Neural progenitor cell (in vitro differentiated cells): ENCODE measurements at regions not wholly inside any gene's neighbourhood (a gene's known extent, or its start where the extent isn't known, plus 50 kb on each side); places are given as distances from the start of the nearest gene placed in this dataset. TPM values are rescaled to one million over a fixed set of nuclear protein-coding genes. Genes with fewer than 3 reads are reported as not detected.

Experiments
- DNase-seq: peaks from one replicate; pipeline ENCODE4 v3.0.0-alpha.2; 2016; ENCODE audit warnings: low spot score
- H2AFZ ChIP-seq: fragments of 200-600 bp; sonication (generic); replicated peaks from 2 replicates; pipeline ENCODE4 v1.6.1; 2016; ENCODE audit warnings: antibody characterized with exemption
- H3F3A ChIP-seq: fragments of 200-600 bp; sonication (generic); 2 replicates; pipeline ENCODE4 v1.6.1; 2016; ENCODE audit warnings: antibody characterized with exemption, low read depth
- H3K27ac ChIP-seq: fragments of 200-600 bp; sonication (generic); 2 replicates; pipeline ENCODE4 v1.5.1; 2016; ENCODE audit warnings: mild to moderate bottlenecking
- H3K27me3 ChIP-seq: fragments of 200-600 bp; sonication (generic); 2 replicates; pipeline ENCODE4 v1.6.1; 2016; ENCODE audit warnings: mild to moderate bottlenecking, moderate library complexity
- H3K36me3 ChIP-seq: fragments of 200-600 bp; sonication (generic); 2 replicates; pipeline ENCODE4 v1.5.1; 2016
- H3K4me1 ChIP-seq: fragments of 200-600 bp; sonication (generic); 2 replicates; pipeline ENCODE4 v1.6.1; 2016; ENCODE audit warnings: mixed run types
- H3K4me2 ChIP-seq: fragments of 200-600 bp; sonication (generic); 2 replicates; pipeline ENCODE4 v1.6.1; 2016
- H3K4me3 ChIP-seq: fragments of 200-600 bp; sonication (generic); 2 replicates; pipeline ENCODE4 v1.5.1; 2016
- H3K79me2 ChIP-seq: fragments of 200-600 bp; sonication (generic); 2 replicates; pipeline ENCODE4 v1.6.1; 2016; ENCODE audit warnings: low read depth
- H3K9ac ChIP-seq: fragments of 200-600 bp; sonication (generic); 2 replicates; pipeline ENCODE4 v1.6.1; 2016
- H3K9me3 ChIP-seq: fragments of 200-600 bp; sonication (generic); 2 replicates; pipeline ENCODE4 v1.5.1; 2016; ENCODE audit warnings: low read depth
- H4K20me1 ChIP-seq: fragments of 200-600 bp; sonication (generic); 2 replicates; pipeline ENCODE4 v1.6.1; 2016; ENCODE audit warnings: low read depth
- H3K27ac Mint-ChIP-seq: 3 replicates; pipeline ENCODE4 v1.8.0; 2021; ENCODE audit warnings: mixed read lengths
- H3K27me3 Mint-ChIP-seq: 2 replicates; pipeline ENCODE4 v1.8.0; 2022; ENCODE audit warnings: low read depth, mild to moderate bottlenecking, inconsistent platforms, moderate library complexity, mixed read lengths; ENCODE audit not compliant: insufficient read depth
- H3K36me3 Mint-ChIP-seq: 3 replicates; pipeline ENCODE4 v1.8.0; 2021; ENCODE audit warnings: mixed read lengths
- H3K4me1 Mint-ChIP-seq: 3 replicates; pipeline ENCODE4 v1.8.0; 2021; ENCODE audit warnings: mixed read lengths
- H3K4me3 Mint-ChIP-seq: 3 replicates; pipeline ENCODE4 v1.8.0; 2021; ENCODE audit warnings: mild to moderate bottlenecking, moderate library complexity, mixed read lengths
- H3K9me3 Mint-ChIP-seq: 3 replicates; pipeline ENCODE4 v1.8.0; 2020; ENCODE audit warnings: mixed read lengths
- CTCF ChIP-seq: fragments of 200-600 bp; sonication (generic); IDR thresholded peaks from 2 replicates; pipeline ENCODE4 v1.5.1; 2017; ENCODE audit warnings: antibody characterized with exemption, mild to moderate bottlenecking
- EZH2 ChIP-seq: fragments of 200-600 bp; sonication (generic); IDR thresholded peaks from 2 replicates; pipeline ENCODE4 v1.6.1; 2017; ENCODE audit warnings: antibody characterized with exemption, mild to moderate bottlenecking, moderate library complexity
- EZH2phosphoT487 ChIP-seq: fragments of 200-600 bp; sonication (generic); IDR thresholded peaks from 2 replicates; pipeline ENCODE4 v1.6.1; 2017; ENCODE audit warnings: antibody characterized with exemption
- microRNA counts: library from miRNA; unstranded; fragments of <30 nt; microRNA quantifications from one replicate; lab custom pipeline; 2016
- microRNA-seq: library from miRNA; unstranded; fragments of <30 nt; microRNA quantifications from one replicate; pipeline ENCODE4, GENCODE V29; 2016
- small RNA-seq: library from RNA; depleted of rRNA; stranded (forward); fragments of <200 nt; gene quantifications from one replicate; pipeline ENCODE3, GENCODE V24; 2015

- Mint-ChIP-seq H3K36me3 (no peaks in the 10 kb centered on the region), H3K27ac (no peak overlapping the region), H3K4me3 (no peak overlapping the region), H3K27me3 (peaks cover 4% of the 10 kb centered on the region), H3K9me3 (peaks cover 2% of the 10 kb centered on the region), H3K4me1 (peaks cover 6% of the 10 kb centered on the region)
- Histone ChIP-seq H3K4me3 (no peak overlapping the region), H3K4me2 (no peak overlapping the region), H2AFZ (no peak overlapping the region), H3K27me3 (no peaks in the 10 kb centered on the region), H3K4me1 (no peaks in the 10 kb centered on the region), H4K20me1 (no peaks in the 10 kb centered on the region), H3K79me2 (no peaks in the 10 kb centered on the region), H3K27ac (no peak overlapping the region), H3K9ac (no peak overlapping the region), H3K9me3 (no peaks in the 10 kb centered on the region), H3K36me3 (no peaks in the 10 kb centered on the region), H3F3A (no peaks in the 10 kb centered on the region)
- no peak for TF ChIP-seq EZH2phosphoT487
- TF ChIP-seq CTCF = no peak
- no peak for TF ChIP-seq EZH2
- no peak for DNase-seq
Observed at GRCh38 chr14:101508948-101509729, 52.2 kb upstream of the DIO3 start.

- TF ChIP-seq EZH2 (no peak), CTCF (no peak), EZH2phosphoT487 (no peak)
- Mint-ChIP-seq H3K4me1 (peaks cover 6% of the 10 kb centered on the region), H3K4me3 (no peak overlapping the region), H3K9me3 (peaks cover 2% of the 10 kb centered on the region), H3K36me3 (no peaks in the 10 kb centered on the region), H3K27ac (peak overlapping the region; percentile 42), H3K27me3 (peaks cover 4% of the 10 kb centered on the region)
- no peaks in the 10 kb centered on the region for H3K9me3 ChIP-seq
- no peak overlapping the region for H2AFZ ChIP-seq
- no peaks in the 10 kb centered on the region for H3F3A ChIP-seq
- H3K79me2 ChIP-seq = no peaks in the 10 kb centered on the region
- no peak overlapping the region for H3K27ac ChIP-seq
- no peaks in the 10 kb centered on the region for H3K36me3 ChIP-seq
- no peaks in the 10 kb centered on the region for H3K4me1 ChIP-seq
- no peak overlapping the region for H3K4me2 ChIP-seq
- H3K27me3 ChIP-seq = no peaks in the 10 kb centered on the region
- no peak for DNase-seq
- no peak overlapping the region for H3K4me3 ChIP-seq
- H4K20me1 ChIP-seq = no peaks in the 10 kb centered on the region
- H3K9ac ChIP-seq = no peak overlapping the region
Observed at GRCh38 chr14:101509730-101510371, 51.4 kb upstream of the DIO3 start.

- Histone ChIP-seq H2AFZ (no peak overlapping the region), H3K4me2 (no peak overlapping the region), H3K9ac (no peak overlapping the region), H3K9me3 (no peaks in the 10 kb centered on the region), H3K27ac (no peak overlapping the region), H4K20me1 (no peaks in the 10 kb centered on the region), H3K36me3 (no peaks in the 10 kb centered on the region), H3K27me3 (no peaks in the 10 kb centered on the region), H3F3A (no peaks in the 10 kb centered on the region), H3K4me3 (no peak overlapping the region), H3K79me2 (no peaks in the 10 kb centered on the region), H3K4me1 (no peaks in the 10 kb centered on the region)
- no peak for DNase-seq
- Mint-ChIP-seq H3K36me3 (peaks cover 2% of the 10 kb centered on the region), H3K27ac (no peak overlapping the region), H3K4me1 (peaks cover 6% of the 10 kb centered on the region), H3K9me3 (peaks cover 13% of the 10 kb centered on the region), H3K4me3 (no peak overlapping the region), H3K27me3 (peaks cover 7% of the 10 kb centered on the region)
- no peak for TF ChIP-seq EZH2phosphoT487
- TF ChIP-seq EZH2 = no peak
Observed at GRCh38 chr14:101511199-101511598, 50.1 kb upstream of the DIO3 start.

MicroRNA genes in the stretch of these regions (microRNA counts, 767-probe panel; counts per million panel counts)
- microRNA hsa-miR-1185-5p (lab: Ali Mortazavi, UCI) (460 counts per million, percentile 90 among the panel's probes with 10 or more counts), microRNA hsa-miR-1193 (lab: Ali Mortazavi, UCI) (460 counts per million, percentile 90 among the panel's probes with 10 or more counts), microRNA hsa-miR-1197 (lab: Ali Mortazavi, UCI) (460 counts per million, percentile 90 among the panel's probes with 10 or more counts), microRNA hsa-miR-134 (lab: Ali Mortazavi, UCI) (460 counts per million, percentile 90 among the panel's probes with 10 or more counts), microRNA hsa-miR-154-5p (lab: Ali Mortazavi, UCI) (460 counts per million, percentile 90 among the panel's probes with 10 or more counts), microRNA hsa-miR-299-3p (lab: Ali Mortazavi, UCI) (460 counts per million, percentile 90 among the panel's probes with 10 or more counts), microRNA hsa-miR-299-5p (lab: Ali Mortazavi, UCI) (460 counts per million, percentile 90 among the panel's probes with 10 or more counts), microRNA hsa-miR-300 (lab: Ali Mortazavi, UCI) (460 counts per million, percentile 90 among the panel's probes with 10 or more counts), microRNA hsa-miR-323a-3p (lab: Ali Mortazavi, UCI) (460 counts per million, percentile 90 among the panel's probes with 10 or more counts), microRNA hsa-miR-323a-5p (lab: Ali Mortazavi, UCI) (460 counts per million, percentile 90 among the panel's probes with 10 or more counts), microRNA hsa-miR-323b-3p (lab: Ali Mortazavi, UCI) (460 counts per million, percentile 90 among the panel's probes with 10 or more counts), microRNA hsa-miR-323b-5p (lab: Ali Mortazavi, UCI) (460 counts per million, percentile 90 among the panel's probes with 10 or more counts), microRNA hsa-miR-329 (lab: Ali Mortazavi, UCI) (460 counts per million, percentile 90 among the panel's probes with 10 or more counts), microRNA hsa-miR-369-3p (lab: Ali Mortazavi, UCI) (460 counts per million, percentile 90 among the panel's probes with 10 or more counts), microRNA hsa-miR-369-5p (lab: Ali Mortazavi, UCI) (460 counts per million, percentile 90 among the panel's probes with 10 or more counts), microRNA hsa-miR-376a-3p (lab: Ali Mortazavi, UCI) (6,066 counts per million, percentile 92 among the panel's probes with 10 or more counts), microRNA hsa-miR-376b (lab: Ali Mortazavi, UCI) (460 counts per million, percentile 90 among the panel's probes with 10 or more counts), microRNA hsa-miR-376c (lab: Ali Mortazavi, UCI) (460 counts per million, percentile 90 among the panel's probes with 10 or more counts), microRNA hsa-miR-377-3p (lab: Ali Mortazavi, UCI) (460 counts per million, percentile 90 among the panel's probes with 10 or more counts), microRNA hsa-miR-379-5p (lab: Ali Mortazavi, UCI) (460 counts per million, percentile 90 among the panel's probes with 10 or more counts), microRNA hsa-miR-380-3p (lab: Ali Mortazavi, UCI) (460 counts per million, percentile 90 among the panel's probes with 10 or more counts), microRNA hsa-miR-381 (lab: Ali Mortazavi, UCI) (460 counts per million, percentile 90 among the panel's probes with 10 or more counts), microRNA hsa-miR-382-5p (lab: Ali Mortazavi, UCI) (460 counts per million, percentile 90 among the panel's probes with 10 or more counts), microRNA hsa-miR-409-3p (lab: Ali Mortazavi, UCI) (460 counts per million, percentile 90 among the panel's probes with 10 or more counts), microRNA hsa-miR-409-5p (lab: Ali Mortazavi, UCI) (460 counts per million, percentile 90 among the panel's probes with 10 or more counts), microRNA hsa-miR-410 (lab: Ali Mortazavi, UCI) (460 counts per million, percentile 90 among the panel's probes with 10 or more counts), microRNA hsa-miR-411-5p (lab: Ali Mortazavi, UCI) (460 counts per million, percentile 90 among the panel's probes with 10 or more counts), microRNA hsa-miR-412 (lab: Ali Mortazavi, UCI) (460 counts per million, percentile 90 among the panel's probes with 10 or more counts), microRNA hsa-miR-485-3p (lab: Ali Mortazavi, UCI) (460 counts per million, percentile 90 among the panel's probes with 10 or more counts), microRNA hsa-miR-485-5p (lab: Ali Mortazavi, UCI) (460 counts per million, percentile 90 among the panel's probes with 10 or more counts), microRNA hsa-miR-487a (lab: Ali Mortazavi, UCI) (460 counts per million, percentile 90 among the panel's probes with 10 or more counts), microRNA hsa-miR-487b (lab: Ali Mortazavi, UCI) (460 counts per million, percentile 90 among the panel's probes with 10 or more counts), microRNA hsa-miR-494 (lab: Ali Mortazavi, UCI) (460 counts per million, percentile 90 among the panel's probes with 10 or more counts), microRNA hsa-miR-495 (lab: Ali Mortazavi, UCI) (6,129 counts per million, percentile 92 among the panel's probes with 10 or more counts), microRNA hsa-miR-496 (lab: Ali Mortazavi, UCI) (460 counts per million, percentile 90 among the panel's probes with 10 or more counts), microRNA hsa-miR-539-5p (lab: Ali Mortazavi, UCI) (460 counts per million, percentile 90 among the panel's probes with 10 or more counts), microRNA hsa-miR-541-3p (lab: Ali Mortazavi, UCI) (460 counts per million, percentile 90 among the panel's probes with 10 or more counts), microRNA hsa-miR-543 (lab: Ali Mortazavi, UCI) (460 counts per million, percentile 90 among the panel's probes with 10 or more counts), microRNA hsa-miR-544a (lab: Ali Mortazavi, UCI) (460 counts per million, percentile 90 among the panel's probes with 10 or more counts), microRNA hsa-miR-654-3p (lab: Ali Mortazavi, UCI) (460 counts per million, percentile 90 among the panel's probes with 10 or more counts), microRNA hsa-miR-654-5p (lab: Ali Mortazavi, UCI) (460 counts per million, percentile 90 among the panel's probes with 10 or more counts), microRNA hsa-miR-655 (lab: Ali Mortazavi, UCI) (460 counts per million, percentile 90 among the panel's probes with 10 or more counts), microRNA hsa-miR-656 (lab: Ali Mortazavi, UCI) (460 counts per million, percentile 90 among the panel's probes with 10 or more counts), microRNA hsa-miR-668 (lab: Ali Mortazavi, UCI) (460 counts per million, percentile 90 among the panel's probes with 10 or more counts), microRNA hsa-miR-758 (lab: Ali Mortazavi, UCI) (460 counts per million, percentile 90 among the panel's probes with 10 or more counts), microRNA hsa-miR-889 (lab: Ali Mortazavi, UCI) (460 counts per million, percentile 90 among the panel's probes with 10 or more counts)

Small RNAs in the stretch of these regions (microRNA-seq; reads per million reads assigned to microRNA genes)
- gene MIR1185-1 = 28.3 reads per million, percentile 59 among the genes with 10 or more reads in this experiment
- 1.8 reads per million, percentile 4 among the genes with 10 or more reads in this experiment for gene MIR1185-2
- not detected for gene MIR1193
- gene MIR1197 = not detected
- 13.4 reads per million, percentile 43 among the genes with 10 or more reads in this experiment for gene MIR134
- gene MIR154 = 53.6 reads per million, percentile 67 among the genes with 10 or more reads in this experiment
- 14.9 reads per million, percentile 45 among the genes with 10 or more reads in this experiment for gene MIR299
- not detected for gene MIR300
- 31.4 reads per million, percentile 62 among the genes with 10 or more reads in this experiment for gene MIR323A
- gene MIR323B = 3.4 reads per million, percentile 16 among the genes with 10 or more reads in this experiment
- gene MIR329-1 = not detected
- not detected for gene MIR329-2
- gene MIR369 = 31.0 reads per million, percentile 62 among the genes with 10 or more reads in this experiment
- not detected for gene MIR376A1
- gene MIR376A2 = not detected
- 29.0 reads per million, percentile 60 among the genes with 10 or more reads in this experiment for gene MIR376B
- gene MIR376C = 270 reads per million, percentile 85 among the genes with 10 or more reads in this experiment
- gene MIR377 = 4.0 reads per million, percentile 20 among the genes with 10 or more reads in this experiment
- 52.5 reads per million, percentile 67 among the genes with 10 or more reads in this experiment for gene MIR379
- 2.9 reads per million, percentile 13 among the genes with 10 or more reads in this experiment for gene MIR380
- gene MIR381 = 26.7 reads per million, percentile 58 among the genes with 10 or more reads in this experiment
- 54.3 reads per million, percentile 68 among the genes with 10 or more reads in this experiment for gene MIR382
- 94.8 reads per million, percentile 75 among the genes with 10 or more reads in this experiment for gene MIR409
- 77.2 reads per million, percentile 72 among the genes with 10 or more reads in this experiment for gene MIR411
- gene MIR412 = not detected
- 4.0 reads per million, percentile 20 among the genes with 10 or more reads in this experiment for gene MIR485
- gene MIR487A = 21.2 reads per million, percentile 54 among the genes with 10 or more reads in this experiment
- gene MIR487B = 136 reads per million, percentile 79 among the genes with 10 or more reads in this experiment
- gene MIR494 = 26.1 reads per million, percentile 57 among the genes with 10 or more reads in this experiment
- gene MIR495 = 5.8 reads per million, percentile 28 among the genes with 10 or more reads in this experiment
- gene MIR496 = not detected
- 2.2 reads per million, percentile 6 among the genes with 10 or more reads in this experiment for gene MIR539
- gene MIR541 = not detected
- 16.9 reads per million, percentile 48 among the genes with 10 or more reads in this experiment for gene MIR543
- gene MIR544A = not detected
- gene MIR654 = 19.2 reads per million, percentile 50 among the genes with 10 or more reads in this experiment
- gene MIR655 = not detected
- gene MIR656 = 0.91 reads per million
- gene MIR668 = not detected
- gene MIR758 = 2.4 reads per million, percentile 9 among the genes with 10 or more reads in this experiment
- 16.2 reads per million, percentile 47 among the genes with 10 or more reads in this experiment for gene MIR889

Small RNAs in the stretch of these regions (small RNA-seq; reads per million reads assigned to genes)
- gene MIR1185-1 (0.07 reads per million), gene MIR1185-2 (not detected), gene MIR1193 (not detected), gene MIR1197 (not detected), gene MIR134 (1.4 reads per million, percentile 84 among the genes with 10 or more reads in this experiment), gene MIR154 (not detected), gene MIR299 (not detected), gene MIR300 (not detected), gene MIR323A (0.34 reads per million, percentile 34 among the genes with 10 or more reads in this experiment), gene MIR323B (not detected), gene MIR329-1 (not detected), gene MIR329-2 (not detected), gene MIR369 (not detected), gene MIR377 (0.07 reads per million), gene MIR379 (0.11 reads per million), gene MIR380 (not detected), gene MIR381 (0.23 reads per million, percentile 7 among the genes with 10 or more reads in this experiment), gene MIR409 (5.8 reads per million, percentile 94 among the genes with 10 or more reads in this experiment), gene MIR411 (2.1 reads per million, percentile 89 among the genes with 10 or more reads in this experiment), gene MIR412 (not detected), gene MIR485 (0.70 reads per million, percentile 69 among the genes with 10 or more reads in this experiment), gene MIR487A (not detected), gene MIR487B (0.11 reads per million), gene MIR494 (0.07 reads per million), gene MIR495 (0.14 reads per million), gene MIR496 (not detected), gene MIR539 (0.07 reads per million), gene MIR541 (0.09 reads per million), gene MIR543 (0.25 reads per million, percentile 14 among the genes with 10 or more reads in this experiment), gene MIR544A (not detected), gene MIR654 (1.8 reads per million, percentile 87 among the genes with 10 or more reads in this experiment), gene MIR655 (not detected), gene MIR656 (not detected), gene MIR668 (0.07 reads per million), gene MIR758 (0.25 reads per million, percentile 14 among the genes with 10 or more reads in this experiment), gene MIR889 (0.30 reads per million, percentile 25 among the genes with 10 or more reads in this experiment), gene RF00012 (not detected), gene RF00181 (not detected), gene SNORD114-10 (0.54 reads per million, percentile 58 among the genes with 10 or more reads in this experiment), gene SNORD114-11 (4.7 reads per million, percentile 93 among the genes with 10 or more reads in this experiment), gene SNORD114-12 (48.0 reads per million, percentile 98 among the genes with 10 or more reads in this experiment), gene SNORD114-13 (0.73 reads per million, percentile 70 among the genes with 10 or more reads in this experiment), gene SNORD114-14 (16.6 reads per million, percentile 96 among the genes with 10 or more reads in this experiment), gene SNORD114-15 (3.5 reads per million, percentile 92 among the genes with 10 or more reads in this experiment), gene SNORD114-16 (not detected), gene SNORD114-17 (3.2 reads per million, percentile 92 among the genes with 10 or more reads in this experiment), gene SNORD114-18 (not detected), gene SNORD114-19 (not detected), gene SNORD114-20 (15.3 reads per million, percentile 96 among the genes with 10 or more reads in this experiment), gene SNORD114-21 (12.1 reads per million, percentile 96 among the genes with 10 or more reads in this experiment), gene SNORD114-22 (65.2 reads per million, percentile 98 among the genes with 10 or more reads in this experiment), gene SNORD114-23 (29.1 reads per million, percentile 97 among the genes with 10 or more reads in this experiment), gene SNORD114-24 (2.7 reads per million, percentile 90 among the genes with 10 or more reads in this experiment), gene SNORD114-25 (21.9 reads per million, percentile 97 among the genes with 10 or more reads in this experiment), gene SNORD114-26 (not detected), gene SNORD114-27 (not detected), gene SNORD114-28 (10.6 reads per million, percentile 96 among the genes with 10 or more reads in this experiment), gene SNORD114-29 (0.07 reads per million), gene SNORD114-30 (not detected), gene SNORD114-31 (not detected), gene SNORD114-5 (0.16 reads per million), gene SNORD114-6 (0.16 reads per million), gene SNORD114-7 (not detected), gene SNORD114-9 (21.5 reads per million, percentile 97 among the genes with 10 or more reads in this experiment)
